Endothelial cell of umbilical vein (primary cell): ENCODE measurements at regions not wholly inside any gene's neighbourhood (a gene's known extent, or its start where the extent isn't known, plus 50 kb on each side); places are given as distances from the start of the nearest gene placed in this dataset.

ENCODE experiments used
- BruUV-seq: library from RNA; stranded (reverse); fragments of 400-500 nt; replicated peaks from 2 replicates; lab custom pipeline; 2021; lab: Mats Ljungman, UMichigan
- CTCF ChIA-PET: fragments of 300-600, 350-600 bp; sonication (Branson Sonifier 250); formaldehyde crosslinking; loops from one replicate; lab custom pipeline; 2021; ENCODE audit warnings: antibody characterized with exemption, inconsistent platforms; lab: Charles Lee
- POLR2A ChIA-PET: fragments of 300-600, 350-600 bp; sonication (Branson Sonifier 250); formaldehyde crosslinking; loops from one replicate; lab custom pipeline; 2021; ENCODE audit warnings: antibody characterized with exemption, inconsistent platforms; lab: Charles Lee
- DNase-seq: peaks from one replicate; pipeline ENCODE4 v3.0.0-alpha.2; 2011; ENCODE audit warnings: low read depth, low spot score
- FAIRE-seq: peaks from 2 replicates; lab custom pipeline; 2011; peaks lifted over from hg19 to GRCh38; lab: Jason Lieb, UNC
- H2AFZ ChIP-seq: 2 replicates; pipeline ENCODE4 v1.6.0; 2012; ENCODE audit warnings: low read depth, low read length, control low read depth, inconsistent platforms
- H3K27ac ChIP-seq: 2 replicates; pipeline ENCODE4 v1.5.1; 2011; ENCODE audit warnings: low read depth, mild to moderate bottlenecking, control low read depth, low read length, moderate library complexity; ENCODE audit not compliant: insufficient read depth
- H3K27me3 ChIP-seq, 2 experiments: 2 replicates each; pipeline versions ENCODE4 v1.6.0 to v1.6.1; 2011; ENCODE audit warnings: low read length in 2 of 2, mixed read lengths in 1 of 2; ENCODE audit not compliant: control insufficient read depth in 2 of 2, insufficient read depth in 2 of 2
- H3K36me3 ChIP-seq, 2 experiments: 2 replicates in 1 of 2; 3 replicates in 1 of 2; pipeline ENCODE4 v1.5.1; 2011; ENCODE audit warnings: low read length in 2 of 2, mild to moderate bottlenecking in 1 of 2, moderate library complexity in 1 of 2; ENCODE audit not compliant: control insufficient read depth in 2 of 2, insufficient read depth in 2 of 2; ENCODE audit errors: extremely low read depth in 1 of 2
- H3K4me1 ChIP-seq: 3 replicates; pipeline ENCODE4 v1.5.1; 2011; ENCODE audit warnings: mild to moderate bottlenecking, low read length; ENCODE audit not compliant: control insufficient read depth, insufficient read depth; ENCODE audit errors: extremely low read depth
- H3K4me2 ChIP-seq: 2 replicates; pipeline ENCODE4 v1.6.1; 2011; ENCODE audit warnings: low read length, control low read depth, mixed read lengths; ENCODE audit not compliant: insufficient read depth
- H3K4me3 ChIP-seq, 3 experiments: fragments of 200-600 bp in 1 of 3; sonication (generic), shearing (Covaris generic) in 1 of 3; replicated peaks in 1 of 3; 2 replicates each; pipeline ENCODE4 v1.5.1; 2011 to 2016; ENCODE audit warnings: control low read depth in 3 of 3, low read length in 3 of 3, mild to moderate bottlenecking in 2 of 3, inconsistent platforms in 1 of 3, low read depth in 1 of 3, moderate library complexity in 1 of 3; ENCODE audit not compliant: insufficient read depth in 1 of 3
- H3K79me2 ChIP-seq: 2 replicates; pipeline ENCODE4 v1.6.0; 2012; ENCODE audit warnings: low read length, inconsistent platforms; ENCODE audit not compliant: control insufficient read depth, insufficient read depth
- H3K9ac ChIP-seq: replicated peaks from 2 replicates; pipeline ENCODE3; 2011; ENCODE audit warnings: low read length, control low read depth; ENCODE audit not compliant: insufficient read depth; ENCODE audit errors: extremely low read depth
- H3K9me1 ChIP-seq: replicated peaks from 3 replicates; pipeline ENCODE4 v1.6.0; 2011; ENCODE audit warnings: mild to moderate bottlenecking, low read length; ENCODE audit not compliant: control insufficient read depth, insufficient read depth; ENCODE audit errors: extremely low read depth
- H3K9me3 ChIP-seq: replicated peaks from 2 replicates; pipeline ENCODE4 v1.5.1; 2012; ENCODE audit warnings: low read length, inconsistent platforms; ENCODE audit not compliant: control insufficient read depth, insufficient read depth
- H4K20me1 ChIP-seq: replicated peaks from 2 replicates; pipeline ENCODE3; 2011; ENCODE audit warnings: mild to moderate bottlenecking, low read length; ENCODE audit not compliant: control insufficient read depth, insufficient read depth; ENCODE audit errors: extremely low read depth
- EZH2 ChIP-seq: IDR thresholded peaks from 2 replicates; pipeline ENCODE4 v1.6.1; 2012; ENCODE audit warnings: borderline replicate concordance, low read depth, mild to moderate bottlenecking, moderate library complexity, low read length, inconsistent platforms; ENCODE audit not compliant: severe bottlenecking
- FOS ChIP-seq: IDR thresholded peaks from 2 replicates; pipeline ENCODE4 v1.6.1; 2011; ENCODE audit warnings: mild to moderate bottlenecking, low read length, moderate library complexity, borderline replicate concordance; ENCODE audit not compliant: insufficient read depth
- GATA2 ChIP-seq: IDR thresholded peaks from 2 replicates; pipeline ENCODE4 v1.7.0; 2011; ENCODE audit warnings: low read depth, mild to moderate bottlenecking, moderate library complexity, mixed read lengths, low read length; ENCODE audit not compliant: insufficient read length, insufficient read depth
- JUN ChIP-seq: IDR thresholded peaks from 2 replicates; pipeline ENCODE4 v1.6.1; 2011; ENCODE audit warnings: borderline replicate concordance, low read depth; ENCODE audit not compliant: insufficient read length, insufficient read depth
- MYC ChIP-seq: IDR thresholded peaks from one replicate; pipeline ENCODE4 v1.6.1; 2011; ENCODE audit warnings: mild to moderate bottlenecking, low read depth, low read length
- POLR2A ChIP-seq: IDR thresholded peaks from 2 replicates; pipeline ENCODE4 v1.6.1; 2012; ENCODE audit warnings: low read depth, mild to moderate bottlenecking, control low read depth, low read length
- POLR2AphosphoS5 ChIP-seq: IDR thresholded peaks from 2 replicates; pipeline ENCODE4 v1.6.1; 2012; ENCODE audit warnings: low read depth, mild to moderate bottlenecking, control low read depth, low read length, moderate library complexity; ENCODE audit not compliant: insufficient read depth
- dilution Hi-C: fragments of 300-500 bp; cut with MboI; formaldehyde crosslinking; loops from one replicate; pipeline ENCODE4 v1.15.0; 2019; ENCODE audit warnings: low sequenced_read_pairs; ENCODE audit not compliant: extremely low pct_ligation_motif_present
- intact Hi-C: fragments of 100-400 bp; cut with micrococcal nuclease; formaldehyde crosslinking; loops from one replicate; pipeline ENCODE4 v1.10.0; 2022
- TF ChIP-seq, protein P1 (sequence below), 2 donors: IDR thresholded peaks; 1 replicate in 1 of 2; 2 replicates in 1 of 2; pipeline ENCODE4 v1.5.1; 2011; ENCODE audit warnings: low read length in 2 of 2, mild to moderate bottlenecking in 2 of 2, moderate library complexity in 2 of 2, control low read depth in 1 of 2, inconsistent platforms in 1 of 2, low read depth in 1 of 2; ENCODE audit not compliant: insufficient read depth in 1 of 2; ENCODE audit errors: extremely low read depth in 1 of 2
- TF ChIP-seq, protein P2 (sequence below): IDR thresholded peaks from 2 replicates; pipeline ENCODE4 v1.6.1; 2011; ENCODE audit not compliant: insufficient read depth, insufficient read length

DNA sequence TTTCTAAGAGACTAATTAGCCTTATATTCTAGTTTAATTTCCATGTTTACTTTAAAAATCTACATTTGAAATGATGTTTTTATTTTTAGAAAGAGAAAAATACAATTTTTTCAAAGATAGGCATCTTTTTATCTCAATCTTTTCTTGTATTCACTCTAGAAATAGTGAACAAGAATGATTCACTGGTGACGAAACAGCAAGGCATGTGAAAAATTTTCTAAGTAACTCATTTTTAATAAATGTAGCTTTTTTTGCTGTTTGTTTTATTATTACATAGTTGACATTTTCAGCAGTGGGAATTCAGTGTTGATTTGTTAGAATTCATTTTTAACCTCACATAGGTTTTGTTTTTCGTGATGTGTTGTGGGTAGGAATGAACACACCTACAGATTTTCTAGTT is 1226.4 kb downstream of the NSUN3 start:
- Histone ChIP-seq H3K79me2 (no peaks in the 10 kb centered on the region), H3K4me1 (no peaks in the 10 kb centered on the region), H3K4me3 (no peak overlapping the region), H3K4me2 (no peak overlapping the region), H3K9me1 (no peaks in the 10 kb centered on the region), H3K27ac (no peak overlapping the region), H2AFZ (no peak overlapping the region), H3K9me3 (no peaks in the 10 kb centered on the region), H3K36me3 (no peaks in the 10 kb centered on the region), H3K9ac (no peak overlapping the region), H3K27me3 (no peaks in the 10 kb centered on the region), H4K20me1 (no peaks in the 10 kb centered on the region)
- CTCF ChIA-PET = no interaction called here
- intact Hi-C loops = no loop called here
- TF ChIP-seq MYC = no peak
- TF ChIP-seq, protein P1, sequence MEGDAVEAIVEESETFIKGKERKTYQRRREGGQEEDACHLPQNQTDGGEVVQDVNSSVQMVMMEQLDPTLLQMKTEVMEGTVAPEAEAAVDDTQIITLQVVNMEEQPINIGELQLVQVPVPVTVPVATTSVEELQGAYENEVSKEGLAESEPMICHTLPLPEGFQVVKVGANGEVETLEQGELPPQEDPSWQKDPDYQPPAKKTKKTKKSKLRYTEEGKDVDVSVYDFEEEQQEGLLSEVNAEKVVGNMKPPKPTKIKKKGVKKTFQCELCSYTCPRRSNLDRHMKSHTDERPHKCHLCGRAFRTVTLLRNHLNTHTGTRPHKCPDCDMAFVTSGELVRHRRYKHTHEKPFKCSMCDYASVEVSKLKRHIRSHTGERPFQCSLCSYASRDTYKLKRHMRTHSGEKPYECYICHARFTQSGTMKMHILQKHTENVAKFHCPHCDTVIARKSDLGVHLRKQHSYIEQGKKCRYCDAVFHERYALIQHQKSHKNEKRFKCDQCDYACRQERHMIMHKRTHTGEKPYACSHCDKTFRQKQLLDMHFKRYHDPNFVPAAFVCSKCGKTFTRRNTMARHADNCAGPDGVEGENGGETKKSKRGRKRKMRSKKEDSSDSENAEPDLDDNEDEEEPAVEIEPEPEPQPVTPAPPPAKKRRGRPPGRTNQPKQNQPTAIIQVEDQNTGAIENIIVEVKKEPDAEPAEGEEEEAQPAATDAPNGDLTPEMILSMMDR (IDR thresholded peaks at IDR 0.05; ENCODE audit: extremely low read depth in 1 of 2, insufficient read depth in 1 of 2, low read depth in 1 of 2, low read length in 2 of 2) = no peak
- TF ChIP-seq JUN = no peak
- POLR2A ChIA-PET = no interaction called here
- no TSS peak for BruUV-seq
- dilution Hi-C loops = no loop called here
- DNase-seq (no peak), FAIRE-seq (no peak)

GRCh38 chr3:95297581-95297980 is 1234.7 kb downstream of the NSUN3 start:
- no TSS peak for BruUV-seq
- no peaks in the 10 kb centered on the region for H3K4me1 ChIP-seq
- H2AFZ ChIP-seq = no peak overlapping the region
- H3K27ac ChIP-seq = no peak overlapping the region
- H3K4me2 ChIP-seq = no peak overlapping the region
- H3K4me3 ChIP-seq = no peak overlapping the region
- POLR2A ChIA-PET = no interaction called here
- TF ChIP-seq MYC (no peak), POLR2AphosphoS5 (no peak), EZH2 (no peak), JUN (no peak), POLR2A (no peak), GATA2 (no peak), FOS (no peak)
- TF ChIP-seq, protein P1 (IDR thresholded peaks at IDR 0.05; ENCODE audit: extremely low read depth in 1 of 2, insufficient read depth in 1 of 2, low read depth in 1 of 2, low read length in 2 of 2) = no peak
- TF ChIP-seq, protein P2, sequence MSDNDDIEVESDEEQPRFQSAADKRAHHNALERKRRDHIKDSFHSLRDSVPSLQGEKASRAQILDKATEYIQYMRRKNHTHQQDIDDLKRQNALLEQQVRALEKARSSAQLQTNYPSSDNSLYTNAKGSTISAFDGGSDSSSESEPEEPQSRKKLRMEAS = no peak
- DNase-seq (no peak), FAIRE-seq (no peak)
- intact Hi-C loops (no loop called here), dilution Hi-C loops (no loop called here)
- no peak overlapping the region for H3K9ac ChIP-seq
- no peaks in the 10 kb centered on the region for H3K36me3 ChIP-seq
- H3K9me3 ChIP-seq = peaks cover 2% of the 10 kb centered on the region
- no peaks in the 10 kb centered on the region for H3K27me3 ChIP-seq
- CTCF ChIA-PET = no interaction called here
- no peaks in the 10 kb centered on the region for H4K20me1 ChIP-seq
- no peaks in the 10 kb centered on the region for H3K9me1 ChIP-seq
- no peaks in the 10 kb centered on the region for H3K79me2 ChIP-seq
